ENCODE measurements at regions not wholly inside any gene's neighbourhood (a gene's known extent, or its start where the extent isn't known, plus 50 kb on each side); places are given as distances from the start of the nearest gene placed in this dataset.
A peak's percentile ranks its signal among the peaks of the same experiment; 100 is the strongest.

- Histone ChIP-seq H3K36me3 (ENCODE audit: control insufficient read depth, insufficient read depth, low read length) (no peaks in the 10 kb centered on the region), H3K27me3 (replicated peaks; ENCODE audit: control insufficient read depth, insufficient read depth, low read length) (no peaks in the 10 kb centered on the region; the same call in none of the 2 replicates), H3K4me3 (replicated peaks; ENCODE audit: low read depth, low read length) (no peak overlapping the region)
- no peak for TF ChIP-seq CTCF (IDR thresholded peaks at IDR 0.05; ENCODE audit: insufficient read depth, low read length, poor library complexity, severe bottlenecking)
- DNase-seq (ENCODE audit: extremely low read depth, insufficient read length) = no peak
These were observed 68.2 kb upstream of the S1PR3 start for GRCh38 chr9:88923092-88923491.

- Histone ChIP-seq H3K4me3 (replicated peaks; ENCODE audit: low read depth, low read length) (no peak overlapping the region), H3K27me3 (replicated peaks; ENCODE audit: control insufficient read depth, insufficient read depth, low read length) (no peaks in the 10 kb centered on the region; the same call in none of the 2 replicates), H3K36me3 (ENCODE audit: control insufficient read depth, insufficient read depth, low read length) (no peaks in the 10 kb centered on the region)
- no peak for TF ChIP-seq CTCF (IDR thresholded peaks at IDR 0.05; ENCODE audit: insufficient read depth, low read length, poor library complexity, severe bottlenecking)
- peak; percentile 8 for DNase-seq (ENCODE audit: extremely low read depth, insufficient read length)
These were observed 67.5 kb upstream of the S1PR3 start for GRCh38 chr9:88923653-88924288.

- Histone ChIP-seq H3K27me3 (replicated peaks; ENCODE audit: control insufficient read depth, insufficient read depth, low read length) (no peaks in the 10 kb centered on the region; the same call in none of the 2 replicates), H3K4me3 (replicated peaks; ENCODE audit: low read depth, low read length) (no peak overlapping the region), H3K36me3 (ENCODE audit: control insufficient read depth, insufficient read depth, low read length) (no peaks in the 10 kb centered on the region)
- TF ChIP-seq CTCF (IDR thresholded peaks at IDR 0.05; ENCODE audit: insufficient read depth, low read length, poor library complexity, severe bottlenecking) = no peak
- DNase-seq (ENCODE audit: extremely low read depth, insufficient read length) = no peak
These were observed 65.8 kb upstream of the S1PR3 start for GRCh38 chr9:88925481-88925880.

- H3K4me3 ChIP-seq (replicated peaks; ENCODE audit: low read depth, low read length) = no peak overlapping the region
- peak; percentile 5 for DNase-seq (ENCODE audit: extremely low read depth, insufficient read length)
- no peaks in the 10 kb centered on the region; the same call in none of the 2 replicates for H3K27me3 ChIP-seq (replicated peaks; ENCODE audit: control insufficient read depth, insufficient read depth, low read length)
- H3K36me3 ChIP-seq (ENCODE audit: control insufficient read depth, insufficient read depth, low read length) = no peaks in the 10 kb centered on the region
- no peak for TF ChIP-seq CTCF (IDR thresholded peaks at IDR 0.05; ENCODE audit: insufficient read depth, low read length, poor library complexity, severe bottlenecking)
These were observed 64.3 kb upstream of the S1PR3 start for GRCh38 chr9:88926781-88927505.

- Histone ChIP-seq H3K27me3 (replicated peaks; ENCODE audit: control insufficient read depth, insufficient read depth, low read length) (no peaks in the 10 kb centered on the region; the same call in 1 of the 2 replicates), H3K4me3 (replicated peaks; ENCODE audit: low read depth, low read length) (no peak overlapping the region), H3K36me3 (ENCODE audit: control insufficient read depth, insufficient read depth, low read length) (no peaks in the 10 kb centered on the region)
- no peak for TF ChIP-seq CTCF (IDR thresholded peaks at IDR 0.05; ENCODE audit: insufficient read depth, low read length, poor library complexity, severe bottlenecking)
- DNase-seq (ENCODE audit: extremely low read depth, insufficient read length) = peak; percentile 9
These were observed 63.8 kb upstream of the S1PR3 start for GRCh38 chr9:88927510-88927909.
